GM21737 (cell line): ENCODE measurements at regions not wholly inside any gene's neighbourhood (a gene's known extent, or its start where the extent isn't known, plus 50 kb on each side); places are given as distances from the start of the nearest gene placed in this dataset.

ENCODE experiments used
- ATAC-seq: cut with Tn5 transposase; IDR thresholded peaks from one replicate; pipeline ENCODE4 v1.9.1; 2021; ENCODE audit warnings: mild to moderate bottlenecking, moderate library complexity; ENCODE audit not compliant: unreplicated experiment

DNA sequence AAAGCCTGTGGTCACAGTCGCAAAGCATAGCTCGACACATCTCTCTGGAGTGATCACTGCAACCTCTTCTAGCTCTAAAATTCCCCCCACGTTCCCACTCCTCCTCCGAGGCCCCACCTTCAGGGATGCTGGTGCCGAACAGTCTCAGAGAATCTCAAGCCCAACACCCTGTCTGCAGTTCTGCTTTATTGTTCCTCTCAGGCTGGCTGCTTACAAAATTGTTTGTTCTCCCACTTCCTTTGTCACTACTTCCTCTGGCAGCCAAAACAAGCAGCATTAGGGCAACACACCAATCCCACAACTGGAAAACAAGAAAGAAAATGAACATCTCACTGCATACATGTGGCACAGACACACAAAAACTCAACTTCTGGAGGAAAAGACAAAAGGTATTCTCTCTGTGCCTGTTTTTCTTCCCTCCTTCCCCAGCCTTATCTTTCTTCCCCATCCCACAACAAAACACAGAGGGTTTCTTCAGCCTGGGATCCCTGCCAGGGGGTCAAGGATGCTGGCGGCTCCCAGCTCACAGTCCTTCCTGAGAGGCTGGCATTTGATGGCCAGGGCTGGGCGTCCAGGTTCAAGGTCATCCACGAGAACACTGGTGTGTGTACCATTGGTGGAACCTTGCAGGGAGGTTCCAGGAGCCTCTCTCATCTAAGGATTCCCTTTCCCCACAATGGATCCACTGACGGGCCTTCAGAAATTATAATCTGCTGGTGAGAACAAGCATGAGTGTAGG is 108.4 kb downstream of the TMCO5A start:
- ATAC-seq = no peak

DNA sequence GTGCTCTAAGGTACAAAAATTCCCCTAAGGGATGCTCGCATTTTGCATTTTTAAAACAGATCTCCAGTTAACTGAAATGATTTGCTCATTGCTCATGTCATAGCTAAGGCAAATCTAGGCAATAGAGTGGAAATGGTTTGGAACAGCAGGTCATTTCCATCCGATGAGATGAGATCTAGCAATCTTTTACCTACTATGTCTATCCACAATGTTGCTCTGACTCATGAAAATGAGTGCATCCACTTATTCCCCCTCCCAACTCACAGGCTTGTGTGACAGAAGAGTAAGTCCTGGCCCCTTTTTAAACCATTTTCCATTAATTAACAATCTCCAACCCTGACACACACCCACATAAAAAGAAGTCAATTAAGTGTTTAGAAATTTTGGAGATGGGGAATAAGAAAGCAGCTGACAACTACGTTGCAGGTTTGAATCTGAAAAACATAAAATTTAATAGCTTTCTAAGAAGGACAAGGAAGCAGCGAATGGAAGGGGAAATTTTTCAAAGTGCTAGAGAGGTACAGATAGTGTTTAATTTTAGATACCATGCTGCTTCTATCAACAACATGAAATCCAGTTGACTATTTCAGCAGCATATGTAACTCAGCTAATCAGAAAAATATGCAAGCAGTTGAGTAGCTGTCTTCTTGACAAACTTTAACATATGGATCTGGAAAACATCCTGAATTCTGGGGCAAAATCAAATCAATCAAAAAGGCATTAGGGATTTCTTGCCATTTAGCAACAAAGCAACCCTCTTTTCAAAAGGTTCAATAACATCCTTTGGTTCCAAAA is 112.0 kb downstream of the TMCO5A start:
- no peak for ATAC-seq

DNA sequence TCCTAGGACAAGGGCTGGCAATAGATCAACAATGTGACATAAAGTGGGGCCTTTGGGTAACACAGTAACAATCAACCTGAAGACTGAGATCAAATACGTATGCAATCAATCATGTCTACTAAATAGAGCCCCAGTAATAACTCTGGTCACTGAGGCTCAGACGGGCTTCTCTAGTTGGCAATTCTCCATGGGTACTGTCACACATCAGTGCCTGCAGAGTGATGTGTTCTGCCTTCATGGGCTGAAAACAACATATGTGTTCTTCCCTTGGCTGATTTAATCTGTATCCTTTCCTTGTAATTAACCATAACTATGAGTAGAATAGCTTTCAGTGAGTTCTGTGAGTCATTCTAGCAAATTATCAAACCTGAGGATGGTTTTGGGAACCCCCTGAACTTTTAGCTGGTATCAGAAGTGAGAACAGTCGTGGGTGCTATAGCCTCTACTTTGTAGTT is 113.6 kb downstream of the TMCO5A start:
- peak; percentile 68 for ATAC-seq

DNA sequence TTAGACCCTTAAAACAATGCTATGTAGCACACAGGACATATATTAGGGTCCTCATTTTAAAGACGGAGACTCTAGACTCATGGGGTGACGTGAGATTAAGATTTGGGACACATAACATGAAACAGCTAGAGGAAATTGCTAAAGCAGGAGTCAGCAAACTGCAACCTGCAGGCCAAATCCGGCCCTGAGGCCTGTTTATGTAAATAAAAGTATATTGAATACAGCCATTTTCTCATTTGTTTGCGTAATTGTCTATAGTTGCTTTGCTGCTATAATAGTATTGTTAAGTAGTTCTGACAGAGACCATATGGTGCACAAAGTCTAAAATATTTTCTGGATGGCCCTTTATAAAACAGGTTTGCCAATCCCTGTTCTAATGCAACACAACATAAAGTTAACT is 115.5 kb downstream of the TMCO5A start:
- ATAC-seq = no peak

DNA sequence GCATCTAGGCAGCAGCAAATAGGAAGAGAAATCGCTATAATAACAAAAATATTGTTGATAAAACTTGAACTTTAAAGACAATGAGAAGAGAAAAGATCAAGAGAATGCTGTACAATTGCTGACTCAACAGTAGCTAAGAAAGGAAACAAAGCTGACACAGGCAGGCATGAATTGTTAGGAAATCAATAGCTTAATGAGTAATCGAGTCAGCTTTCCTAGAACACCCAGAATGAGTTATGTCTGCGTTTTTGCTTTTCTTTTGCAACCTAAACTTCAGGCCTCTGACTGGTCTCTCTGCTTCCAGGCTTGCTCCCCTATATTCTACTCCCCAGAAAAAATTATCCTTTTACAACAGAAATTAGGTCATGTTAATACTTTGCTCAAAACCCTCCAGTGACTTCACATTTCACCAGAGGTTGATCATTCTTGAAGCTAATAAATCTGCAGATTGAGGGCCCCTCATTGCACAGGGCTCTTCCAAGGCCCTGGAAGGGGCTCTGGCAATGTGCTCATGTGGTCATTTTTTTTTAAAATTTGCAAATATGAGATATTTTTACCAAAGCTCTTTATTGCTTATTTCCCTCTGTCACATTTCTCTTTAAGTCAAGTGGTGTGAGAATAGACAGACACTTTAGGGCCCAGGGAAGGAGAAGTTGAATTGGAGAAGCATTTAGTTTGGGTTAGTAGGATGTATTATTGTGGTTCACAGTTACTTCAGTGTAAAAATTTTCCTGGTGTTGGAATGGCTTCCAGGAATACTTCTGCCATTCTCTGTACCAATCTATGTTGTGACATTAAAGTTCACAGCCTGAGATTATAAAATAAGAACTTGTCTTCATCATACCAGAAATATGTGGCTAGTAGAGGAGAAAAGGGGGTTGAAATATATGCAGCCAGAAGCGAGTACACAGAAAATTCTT is 116.3 kb downstream of the TMCO5A start:
- no peak for ATAC-seq

DNA sequence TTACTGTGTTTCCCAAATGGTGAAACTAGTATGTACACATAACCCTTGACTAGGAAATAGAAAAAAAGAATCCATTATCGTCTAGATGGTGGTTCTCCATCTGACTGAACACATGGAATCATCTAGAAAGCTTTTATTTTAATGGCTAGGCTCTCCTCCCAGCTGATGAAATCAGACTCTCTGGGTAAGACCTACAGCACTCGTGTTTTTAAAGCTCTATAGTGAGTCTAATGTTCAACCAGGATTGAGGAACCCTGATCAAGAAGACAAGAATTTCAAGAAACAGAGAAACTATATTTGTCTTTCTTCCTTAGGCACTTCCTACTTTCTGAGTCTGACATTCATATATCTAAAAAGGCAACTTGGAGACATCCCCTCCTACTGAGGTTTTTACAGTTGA is 118.8 kb downstream of the TMCO5A start:
- ATAC-seq = no peak

DNA sequence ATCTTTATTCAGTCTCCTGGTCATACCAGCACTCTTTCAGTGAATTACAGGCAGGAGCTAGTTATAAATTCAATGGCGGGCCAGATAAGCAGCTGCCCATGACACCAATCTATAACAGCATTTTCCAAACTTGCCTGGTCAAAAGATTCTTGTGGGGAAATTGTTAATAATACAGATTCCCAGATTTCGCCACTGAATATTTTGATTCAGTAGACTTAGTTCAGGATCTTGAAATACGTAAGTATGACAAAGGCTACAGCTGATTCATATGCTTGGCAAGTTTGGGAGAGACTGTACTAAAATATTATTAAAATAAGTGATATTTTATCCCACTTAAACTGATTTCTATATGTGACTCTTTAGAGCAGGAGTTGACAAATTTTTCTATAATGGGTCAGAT is 119.3 kb downstream of the TMCO5A start:
- ATAC-seq = no peak

DNA sequence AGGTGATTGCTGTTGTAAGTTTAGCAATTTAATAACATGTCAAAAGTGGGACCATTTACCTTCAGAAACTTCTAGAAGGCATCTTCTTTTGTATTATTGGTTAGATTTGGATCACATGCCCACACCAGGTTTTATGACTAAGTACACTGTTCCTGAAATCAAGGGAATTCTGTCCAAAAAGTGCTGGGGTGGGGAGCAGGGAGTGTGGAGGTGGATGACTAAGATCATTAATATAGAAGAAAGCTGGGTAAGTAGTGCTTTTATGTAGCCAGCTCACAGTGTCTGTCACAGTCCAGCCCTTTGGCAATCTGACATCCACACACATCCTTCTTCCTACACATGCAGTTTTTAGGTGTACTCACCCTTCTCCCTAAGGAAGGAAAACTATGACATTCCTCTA is 120.0 kb downstream of the TMCO5A start:
- ATAC-seq = no peak

DNA sequence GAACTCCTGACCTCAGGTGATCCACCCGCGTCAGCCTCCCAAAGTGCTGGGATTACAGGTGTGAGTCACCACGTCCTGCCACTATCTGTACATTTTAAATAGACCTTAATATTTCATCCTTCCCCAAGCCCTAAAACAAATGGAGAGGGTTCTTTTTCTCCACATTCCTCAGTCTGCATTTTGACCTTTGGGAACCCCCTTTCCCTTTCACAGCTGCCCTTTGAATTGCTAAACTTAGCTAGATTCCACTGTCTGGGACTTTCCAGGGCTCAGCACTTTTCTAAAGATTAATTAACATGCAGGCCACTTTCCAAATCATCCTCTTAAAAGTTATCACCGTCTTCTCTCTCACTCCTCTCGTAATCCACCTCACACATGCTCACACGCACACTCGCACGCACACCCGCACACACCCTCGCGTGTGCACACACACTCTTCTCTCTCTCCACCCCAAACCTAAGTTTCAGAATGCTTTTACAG is 124.2 kb downstream of the TMCO5A start:
- no peak for ATAC-seq

DNA sequence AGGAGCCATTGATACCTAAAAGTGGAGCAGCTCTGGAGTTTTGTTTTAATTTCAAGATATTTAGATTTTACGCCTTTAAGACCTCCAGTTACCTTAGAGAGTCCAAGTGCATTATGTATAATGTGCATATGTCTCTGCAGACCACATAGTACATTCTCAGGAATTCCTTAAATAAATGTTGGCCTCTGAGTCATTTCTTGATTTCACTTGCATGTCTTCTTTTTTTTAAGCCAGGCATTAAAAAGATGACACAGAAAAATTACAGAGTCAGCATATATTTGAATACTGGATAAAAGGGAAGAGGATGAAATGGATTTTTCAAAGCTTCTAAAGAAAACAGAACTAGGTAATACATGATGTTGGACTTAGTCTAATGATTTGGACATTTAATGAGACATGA is 125.2 kb downstream of the TMCO5A start:
- ATAC-seq = no peak

DNA sequence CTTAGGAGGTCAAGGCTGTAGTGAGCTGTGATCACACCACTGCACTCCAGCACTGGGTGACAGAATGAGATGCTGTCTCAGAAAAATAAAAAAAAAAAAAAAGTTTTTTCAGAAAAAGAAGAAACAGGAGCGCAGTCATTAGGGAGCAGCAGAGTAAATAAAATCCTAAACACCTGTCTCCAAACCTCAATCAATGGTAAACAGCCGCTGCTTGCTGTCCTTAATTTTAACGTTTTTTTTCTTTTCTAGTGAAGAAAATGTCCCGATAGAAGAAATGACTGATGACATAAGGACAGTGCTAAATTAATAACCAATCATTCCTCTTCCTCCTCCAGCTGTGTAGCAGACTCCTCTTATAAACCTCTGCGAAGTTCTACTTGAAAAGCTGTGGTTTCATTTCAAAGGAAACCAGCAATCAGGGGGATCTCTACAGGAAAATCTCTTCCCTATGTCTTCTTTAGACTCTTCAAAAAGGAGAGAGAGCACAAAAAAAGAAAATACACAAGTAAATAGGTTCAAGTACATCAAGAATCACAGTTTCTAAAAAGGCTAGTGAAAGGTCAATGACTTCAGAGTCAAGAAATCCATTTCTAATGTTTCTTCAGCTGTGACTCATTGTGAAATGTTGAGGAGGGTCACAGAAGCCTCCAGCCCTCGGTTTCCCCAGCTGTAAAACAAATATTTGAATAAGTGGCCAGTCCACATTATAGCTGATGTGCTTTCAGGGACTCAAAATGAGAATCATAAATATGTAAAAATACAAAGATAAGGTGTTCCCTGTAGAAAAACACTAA is 127.6 kb downstream of the TMCO5A start:
- no peak for ATAC-seq

DNA sequence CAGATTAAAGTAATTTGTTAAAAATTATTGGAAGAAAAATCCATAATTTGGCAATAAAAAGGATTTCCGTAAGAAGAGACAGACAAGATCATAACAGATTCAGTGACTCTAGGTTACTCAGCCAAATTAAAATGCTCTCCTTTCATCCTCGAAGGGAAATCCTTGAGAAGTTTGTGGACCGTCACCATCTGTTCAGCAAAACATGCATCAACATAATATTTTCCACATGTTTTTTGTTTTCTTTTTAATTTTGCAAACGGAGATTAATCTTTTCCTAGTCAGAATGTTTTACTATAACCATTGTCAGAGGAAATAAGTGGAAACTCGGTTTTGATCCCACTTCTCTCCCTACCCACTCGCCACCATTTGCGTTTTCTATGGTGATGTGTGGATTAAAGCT is 128.3 kb downstream of the TMCO5A start:
- no peak for ATAC-seq

DNA sequence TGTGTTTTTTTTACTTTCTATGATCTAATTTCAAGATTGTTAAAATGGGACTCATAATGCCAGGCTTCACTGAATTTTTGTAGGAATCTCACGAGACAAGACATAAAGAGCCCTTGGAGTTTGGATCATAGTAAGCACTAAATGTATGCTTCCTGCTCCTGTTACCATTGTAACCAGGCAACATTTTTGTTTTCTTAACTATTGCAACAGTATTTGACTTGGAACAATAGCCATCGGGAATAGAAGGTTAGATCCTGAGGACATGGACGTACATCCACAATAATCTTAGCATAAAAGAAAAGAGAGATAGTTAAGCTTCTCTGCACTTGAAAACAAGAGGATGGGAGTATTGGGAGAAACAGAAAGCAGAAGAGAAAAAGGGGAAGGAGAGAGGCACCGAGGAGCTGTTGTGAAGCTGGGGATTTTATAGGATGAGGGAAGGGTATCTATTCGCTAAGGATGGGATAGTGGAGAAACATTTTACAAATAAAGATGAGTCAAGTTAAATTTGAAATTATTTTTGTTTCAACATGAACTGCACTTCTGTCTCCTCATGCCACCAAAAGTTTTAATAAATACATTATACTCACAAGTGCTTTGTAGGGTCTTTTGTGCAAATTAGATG is 131.4 kb downstream of the TMCO5A start:
- no peak for ATAC-seq

DNA sequence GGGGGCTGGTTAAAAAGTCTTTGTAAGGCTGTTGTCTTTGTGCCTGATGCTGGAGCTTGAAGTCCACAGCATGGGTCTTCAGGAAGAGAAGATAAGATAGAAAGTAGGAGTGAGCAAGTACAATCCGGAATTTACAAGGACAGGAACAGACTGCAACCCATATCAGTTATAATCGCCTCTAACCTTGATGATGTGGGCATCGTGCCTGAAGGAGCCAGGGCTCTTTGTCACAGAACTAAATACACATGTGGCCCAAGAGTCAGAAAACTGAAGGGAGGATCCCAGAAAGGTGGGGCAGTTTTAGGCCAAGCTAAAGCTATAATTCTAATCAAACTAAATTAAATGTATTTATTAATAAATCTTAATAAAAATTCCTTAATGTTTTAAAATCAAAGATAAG is 132.2 kb downstream of the TMCO5A start:
- no peak for ATAC-seq

DNA sequence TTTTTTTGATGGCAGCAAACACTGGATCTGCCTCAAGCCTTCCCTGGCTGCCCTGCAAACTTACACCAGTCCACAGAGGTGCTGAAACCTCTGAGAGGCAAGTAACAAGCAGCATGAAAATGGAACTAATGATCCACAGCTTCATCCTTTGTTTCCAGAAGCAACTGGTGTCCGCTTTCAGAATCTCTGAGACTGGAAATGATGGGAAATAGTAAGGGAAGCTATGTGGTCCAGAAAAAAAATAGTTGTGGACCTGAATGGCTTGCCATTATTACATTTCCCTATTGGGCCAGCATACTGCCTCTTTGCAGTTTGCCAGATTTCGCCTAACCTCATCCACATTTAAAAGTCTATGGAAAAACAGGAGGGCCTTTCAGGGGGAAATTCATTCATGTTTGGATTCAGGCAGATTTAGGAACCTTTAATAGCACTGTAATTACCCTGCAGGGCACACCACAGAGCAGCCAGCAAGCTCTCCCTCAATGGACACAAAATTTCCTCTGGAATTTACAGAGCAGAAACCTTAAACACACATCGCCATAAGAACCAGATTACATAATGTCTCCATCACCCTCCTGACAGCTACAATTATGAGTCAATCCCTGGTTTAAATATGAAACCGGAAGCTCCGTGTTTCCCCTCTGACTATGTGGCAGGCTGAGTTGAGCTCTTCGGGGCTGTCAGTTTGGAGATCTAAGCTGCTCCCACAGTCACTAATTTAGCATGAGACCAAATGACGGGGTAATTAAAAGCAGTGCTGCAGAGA is 134.4 kb downstream of the TMCO5A start:
- ATAC-seq = peak; percentile 83

DNA sequence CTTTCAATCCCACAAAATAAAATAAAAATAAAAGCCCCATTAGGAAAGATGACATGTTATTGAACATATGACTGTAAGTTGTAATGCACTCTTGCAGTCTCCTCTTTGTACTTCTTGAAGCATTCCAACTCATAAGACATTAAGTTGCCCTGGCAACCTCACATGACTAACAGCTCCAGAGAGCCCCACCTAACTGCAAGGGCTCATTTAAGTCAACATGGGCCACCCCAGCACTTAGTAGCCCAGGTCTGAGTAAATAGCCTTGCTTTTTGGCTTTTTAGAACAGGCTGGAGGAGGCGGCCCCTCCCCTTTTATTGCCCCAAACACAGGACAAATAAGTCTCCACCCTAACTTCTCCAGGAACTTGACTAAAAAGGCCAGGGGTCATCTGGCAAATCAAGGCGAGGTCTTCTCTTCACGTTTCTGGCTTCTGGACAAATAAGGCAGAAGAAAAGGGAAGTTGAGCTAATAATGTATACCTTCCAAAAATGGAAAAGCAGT is 135.1 kb downstream of the TMCO5A start:
- ATAC-seq = no peak

DNA sequence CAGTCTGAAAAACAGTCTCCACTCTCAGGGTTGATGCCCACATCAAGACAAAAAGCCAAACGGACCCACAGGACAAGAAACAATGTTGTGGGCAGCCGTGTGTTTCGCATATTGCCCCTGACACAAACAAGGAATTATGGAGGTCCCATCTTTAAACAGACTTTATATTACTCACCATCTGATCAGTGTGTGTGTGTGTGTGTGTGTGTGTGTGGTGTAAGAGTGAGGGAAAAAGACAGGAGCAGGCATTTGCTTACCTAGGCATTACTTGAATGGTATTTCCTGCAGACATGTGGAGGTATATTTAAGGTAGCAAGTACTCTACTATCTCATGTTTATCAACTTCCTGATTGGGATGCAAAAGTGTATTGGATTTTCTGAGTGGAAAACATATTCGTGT is 136.3 kb downstream of the TMCO5A start:
- ATAC-seq = no peak

DNA sequence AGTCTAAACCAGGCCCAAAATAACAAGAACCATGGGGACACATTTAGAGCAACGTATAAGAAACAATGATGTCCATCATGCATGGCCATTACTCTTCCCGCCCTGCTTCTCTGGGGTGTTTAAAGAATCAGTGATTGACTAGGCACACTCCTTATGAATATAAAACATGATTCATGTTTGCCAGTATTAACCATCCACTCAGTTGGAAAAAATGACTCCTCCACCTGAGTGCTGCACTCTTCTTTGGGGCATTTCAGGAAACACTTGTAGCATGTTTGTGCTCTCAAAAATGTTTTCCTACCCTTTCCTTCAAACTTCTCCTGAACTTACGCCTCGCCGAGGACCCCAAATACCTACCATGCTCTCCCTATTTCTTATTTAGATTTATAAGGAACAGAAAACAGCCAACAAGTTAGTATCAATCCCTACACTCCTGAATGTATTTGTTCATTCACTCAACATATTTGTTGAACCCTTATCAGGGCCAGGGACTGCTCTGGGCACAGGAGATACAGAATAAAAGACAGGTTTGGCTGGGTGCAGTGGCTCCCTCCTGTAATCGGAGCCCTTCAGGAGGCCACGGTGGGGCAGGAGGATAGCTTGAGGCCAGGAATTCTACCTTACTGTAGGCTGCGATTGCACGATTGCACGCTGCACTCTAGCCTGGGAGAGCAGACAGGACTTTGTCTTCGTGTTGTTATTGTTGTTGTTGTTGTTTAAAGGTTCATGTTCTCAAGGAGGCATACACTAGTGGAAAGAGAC is 137.0 kb downstream of the TMCO5A start:
- no peak for ATAC-seq
